A549 (cell line): ENCODE measurements at regions not wholly inside any gene's neighbourhood (a gene's known extent, or its start where the extent isn't known, plus 50 kb on each side); places are given as distances from the start of the nearest gene placed in this dataset.
"Not testable (repeated sequence)": the region's sequence is repeated elsewhere in the genome, so short reads cannot be mapped to it uniquely, and the experiment has no call there.

Experiments
- CBX2 ChIP-seq: fragments of 200-600 bp; sonication (generic); IDR thresholded peaks from 2 replicates; pipeline ENCODE4 v1.6.1; 2016; ENCODE audit warnings: low read depth, mild to moderate bottlenecking, borderline replicate concordance
- CHD2 ChIP-seq: fragments of 150-350 bp; IDR thresholded peaks from 2 replicates; pipeline ENCODE4 v1.6.1; 2014; ENCODE audit warnings: low read length; ENCODE audit not compliant: partially characterized antibody
- EP300 ChIP-seq, 2 experiments: fragments of >200 bp; sonication (Bioruptor Twin); formaldehyde crosslinking; IDR thresholded peaks; 2 replicates in 1 of 2; 3 replicates in 1 of 2; pipeline ENCODE4 v1.6.1; 2016 to 2017
- ESRRA ChIP-seq: fragments of 150-350 bp; IDR thresholded peaks from 2 replicates; pipeline ENCODE4 v1.6.1; 2014; ENCODE audit warnings: mild to moderate bottlenecking, low read length, borderline replicate concordance
- HDAC2 ChIP-seq: fragments of 200-600 bp; sonication (generic); IDR thresholded peaks from 2 replicates; pipeline ENCODE4 v1.6.1; 2016
- MAFK ChIP-seq: fragments of 450-650 bp; IDR thresholded peaks from 2 replicates; pipeline ENCODE4 v1.6.1; 2014; ENCODE audit not compliant: partially characterized antibody
- POLR2A ChIP-seq: IDR thresholded peaks from 2 replicates; pipeline ENCODE4 v1.6.1; 2012; ENCODE audit warnings: mild to moderate bottlenecking, low read length
- RNF2 ChIP-seq: fragments of 200-600 bp; sonication (generic); IDR thresholded peaks from 2 replicates; pipeline ENCODE4 v1.6.1; 2016; ENCODE audit warnings: low read depth, mild to moderate bottlenecking, antibody characterized with exemption, moderate library complexity, borderline replicate concordance
- TF ChIP-seq, protein P1 (sequence below): fragments of >200 bp; sonication (Bioruptor Twin); formaldehyde crosslinking; IDR thresholded peaks from 3 replicates; pipeline ENCODE4 v1.5.1; 2016
- TF ChIP-seq, protein P2 (sequence below): IDR thresholded peaks from 2 replicates; pipeline ENCODE4 v1.6.1; 2012
- TF ChIP-seq, protein P3 (sequence below): IDR thresholded peaks from 2 replicates; pipeline ENCODE4 v1.6.1; 2012
- TF ChIP-seq, protein P4 (sequence below): fragments of 450-650 bp; IDR thresholded peaks from 2 replicates; pipeline ENCODE4 v1.6.1; 2014; ENCODE audit warnings: antibody characterized with exemption

DNA sequence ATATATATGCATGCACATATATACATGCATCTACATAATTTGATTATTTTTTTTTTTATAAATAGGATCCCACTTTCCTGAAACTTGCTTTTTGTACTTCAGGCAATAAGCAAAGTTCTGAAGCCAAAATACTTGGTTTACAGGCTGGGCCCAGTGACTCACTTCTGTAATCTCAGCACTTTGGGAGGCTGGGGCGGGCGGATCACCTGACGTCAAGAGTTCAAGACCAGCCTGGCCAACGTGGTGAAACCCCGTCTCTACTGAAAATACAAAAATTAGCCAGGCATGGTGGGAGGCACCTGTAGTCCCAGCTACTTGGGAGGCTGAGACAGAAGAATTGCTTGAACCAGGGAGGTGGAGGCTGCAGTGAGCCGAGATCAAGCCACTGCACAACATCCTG, 51.0 kb upstream of the FOXN3 start:
- TF ChIP-seq, protein P1, sequence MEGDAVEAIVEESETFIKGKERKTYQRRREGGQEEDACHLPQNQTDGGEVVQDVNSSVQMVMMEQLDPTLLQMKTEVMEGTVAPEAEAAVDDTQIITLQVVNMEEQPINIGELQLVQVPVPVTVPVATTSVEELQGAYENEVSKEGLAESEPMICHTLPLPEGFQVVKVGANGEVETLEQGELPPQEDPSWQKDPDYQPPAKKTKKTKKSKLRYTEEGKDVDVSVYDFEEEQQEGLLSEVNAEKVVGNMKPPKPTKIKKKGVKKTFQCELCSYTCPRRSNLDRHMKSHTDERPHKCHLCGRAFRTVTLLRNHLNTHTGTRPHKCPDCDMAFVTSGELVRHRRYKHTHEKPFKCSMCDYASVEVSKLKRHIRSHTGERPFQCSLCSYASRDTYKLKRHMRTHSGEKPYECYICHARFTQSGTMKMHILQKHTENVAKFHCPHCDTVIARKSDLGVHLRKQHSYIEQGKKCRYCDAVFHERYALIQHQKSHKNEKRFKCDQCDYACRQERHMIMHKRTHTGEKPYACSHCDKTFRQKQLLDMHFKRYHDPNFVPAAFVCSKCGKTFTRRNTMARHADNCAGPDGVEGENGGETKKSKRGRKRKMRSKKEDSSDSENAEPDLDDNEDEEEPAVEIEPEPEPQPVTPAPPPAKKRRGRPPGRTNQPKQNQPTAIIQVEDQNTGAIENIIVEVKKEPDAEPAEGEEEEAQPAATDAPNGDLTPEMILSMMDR: not testable (repeated sequence)
- TF ChIP-seq, protein P2, sequence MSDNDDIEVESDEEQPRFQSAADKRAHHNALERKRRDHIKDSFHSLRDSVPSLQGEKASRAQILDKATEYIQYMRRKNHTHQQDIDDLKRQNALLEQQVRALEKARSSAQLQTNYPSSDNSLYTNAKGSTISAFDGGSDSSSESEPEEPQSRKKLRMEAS: not testable (repeated sequence)
- not testable (repeated sequence) for TF ChIP-seq POLR2A; CHD2; ESRRA; EP300 (IDR thresholded peaks at IDR 0.05); MAFK; CBX2; RNF2; HDAC2
- TF ChIP-seq, protein P3, sequence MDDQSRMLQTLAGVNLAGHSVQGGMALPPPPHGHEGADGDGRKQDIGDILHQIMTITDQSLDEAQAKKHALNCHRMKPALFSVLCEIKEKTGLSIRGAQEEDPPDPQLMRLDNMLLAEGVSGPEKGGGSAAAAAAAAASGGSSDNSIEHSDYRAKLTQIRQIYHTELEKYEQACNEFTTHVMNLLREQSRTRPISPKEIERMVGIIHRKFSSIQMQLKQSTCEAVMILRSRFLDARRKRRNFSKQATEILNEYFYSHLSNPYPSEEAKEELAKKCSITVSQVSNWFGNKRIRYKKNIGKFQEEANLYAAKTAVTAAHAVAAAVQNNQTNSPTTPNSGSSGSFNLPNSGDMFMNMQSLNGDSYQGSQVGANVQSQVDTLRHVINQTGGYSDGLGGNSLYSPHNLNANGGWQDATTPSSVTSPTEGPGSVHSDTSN: not testable (repeated sequence)
- TF ChIP-seq, protein P4, sequence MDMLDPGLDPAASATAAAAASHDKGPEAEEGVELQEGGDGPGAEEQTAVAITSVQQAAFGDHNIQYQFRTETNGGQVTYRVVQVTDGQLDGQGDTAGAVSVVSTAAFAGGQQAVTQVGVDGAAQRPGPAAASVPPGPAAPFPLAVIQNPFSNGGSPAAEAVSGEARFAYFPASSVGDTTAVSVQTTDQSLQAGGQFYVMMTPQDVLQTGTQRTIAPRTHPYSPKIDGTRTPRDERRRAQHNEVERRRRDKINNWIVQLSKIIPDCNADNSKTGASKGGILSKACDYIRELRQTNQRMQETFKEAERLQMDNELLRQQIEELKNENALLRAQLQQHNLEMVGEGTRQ: not testable (repeated sequence)
